CD4-positive, alpha-beta T cell (primary cell): ENCODE measurements at regions not wholly inside any gene's neighbourhood (a gene's known extent, or its start where the extent isn't known, plus 50 kb on each side); places are given as distances from the start of the nearest gene placed in this dataset.

ENCODE experiments used
- ATAC-seq: fragments of 200-7000 bp; cut with Tn5 transposase; one replicate; pipeline ENCODE4 v1.10.0; 2022; ENCODE audit warnings: mild to moderate bottlenecking; ENCODE audit not compliant: poor library complexity
- CTCF ChIA-PET: fragments of 350-600 bp; sonication (Branson Sonifier 250); formaldehyde crosslinking; loops from one replicate; lab custom pipeline; 2021; ENCODE audit warnings: antibody characterized with exemption, inconsistent platforms; lab: Charles Lee
- POLR2A ChIA-PET: fragments of 350-600 bp; sonication (Branson Sonifier 250); formaldehyde crosslinking; loops from one replicate; lab custom pipeline; 2021; ENCODE audit warnings: antibody characterized with exemption, inconsistent platforms; lab: Charles Lee
- DNase-seq, 14 experiments: peaks; one replicate each; pipeline ENCODE4 v3.0.0-alpha.2; 2013 to 2020; ENCODE audit warnings: mixed read lengths in 2 of 14
- H3K27ac ChIP-seq, 2 donors: one replicate each; pipeline versions ENCODE4 v1.5.1 to v1.7.0; 2013; ENCODE audit warnings: low read length in 2 of 2, low read depth in 1 of 2, mild to moderate bottlenecking in 1 of 2
- H3K27me3 ChIP-seq, 2 experiments: 1 replicate in 1 of 2; 2 replicates in 1 of 2; pipeline versions ENCODE4 v1.6.1 to v1.7.0; 2013; ENCODE audit warnings: low read length in 2 of 2, control low read depth in 1 of 2, mild to moderate bottlenecking in 1 of 2, moderate library complexity in 1 of 2; ENCODE audit not compliant: insufficient read depth in 2 of 2, control insufficient read depth in 1 of 2
- H3K36me3 ChIP-seq: one replicate; pipeline ENCODE4 v1.6.1; 2013; ENCODE audit warnings: low read length, control low read depth; ENCODE audit not compliant: insufficient read depth
- H3K4me1 ChIP-seq: one replicate; pipeline ENCODE4 v1.6.1; 2013; ENCODE audit warnings: low read length, control low read depth; ENCODE audit not compliant: insufficient read depth
- H3K4me3 ChIP-seq: one replicate; pipeline ENCODE4 v1.5.1; 2013; ENCODE audit warnings: mild to moderate bottlenecking, low read length, moderate library complexity
- H3K9me3 ChIP-seq, 2 experiments: 1 replicate in 1 of 2; 2 replicates in 1 of 2; pipeline versions ENCODE4 v1.6.1 to v1.7.0; 2013; ENCODE audit warnings: low read length in 2 of 2, mild to moderate bottlenecking in 2 of 2, control low read depth in 1 of 2, moderate library complexity in 1 of 2; ENCODE audit not compliant: control insufficient read depth in 1 of 2, insufficient read depth in 1 of 2
- H3K27ac Mint-ChIP-seq: one replicate; pipeline ENCODE4 v1.8.0; 2020; ENCODE audit warnings: mixed read lengths
- H3K27me3 Mint-ChIP-seq: one replicate; pipeline ENCODE4 v1.8.0; 2021; ENCODE audit warnings: mixed read lengths
- H3K36me3 Mint-ChIP-seq: one replicate; pipeline ENCODE4 v1.8.0; 2021; ENCODE audit warnings: low read depth, mixed read lengths
- H3K4me1 Mint-ChIP-seq: one replicate; pipeline ENCODE4 v1.8.0; 2021; ENCODE audit warnings: low read depth, mixed read lengths
- H3K4me3 Mint-ChIP-seq: one replicate; pipeline ENCODE4 v1.8.0; 2020; ENCODE audit warnings: mild to moderate bottlenecking, mixed read lengths
- H3K9me3 Mint-ChIP-seq: one replicate; pipeline ENCODE4 v1.8.0; 2020; ENCODE audit warnings: mixed read lengths
- intact Hi-C, 2 experiments: fragments of 100-400 bp; cut with DNase I in 1 of 2; cut with micrococcal nuclease in 1 of 2; formaldehyde crosslinking; loops; one replicate each; pipeline versions ENCODE4 v1.15.1 to v1.9.0; 2023 to 2025; cut with DNase I, micrococcal nuclease
- TF ChIP-seq, protein P1 (sequence below): fragments of 200-600 bp; IDR thresholded peaks from one replicate; pipeline ENCODE4 v1.8.0; 2022; ENCODE audit warnings: antibody characterized with exemption, mild to moderate bottlenecking

DNA sequence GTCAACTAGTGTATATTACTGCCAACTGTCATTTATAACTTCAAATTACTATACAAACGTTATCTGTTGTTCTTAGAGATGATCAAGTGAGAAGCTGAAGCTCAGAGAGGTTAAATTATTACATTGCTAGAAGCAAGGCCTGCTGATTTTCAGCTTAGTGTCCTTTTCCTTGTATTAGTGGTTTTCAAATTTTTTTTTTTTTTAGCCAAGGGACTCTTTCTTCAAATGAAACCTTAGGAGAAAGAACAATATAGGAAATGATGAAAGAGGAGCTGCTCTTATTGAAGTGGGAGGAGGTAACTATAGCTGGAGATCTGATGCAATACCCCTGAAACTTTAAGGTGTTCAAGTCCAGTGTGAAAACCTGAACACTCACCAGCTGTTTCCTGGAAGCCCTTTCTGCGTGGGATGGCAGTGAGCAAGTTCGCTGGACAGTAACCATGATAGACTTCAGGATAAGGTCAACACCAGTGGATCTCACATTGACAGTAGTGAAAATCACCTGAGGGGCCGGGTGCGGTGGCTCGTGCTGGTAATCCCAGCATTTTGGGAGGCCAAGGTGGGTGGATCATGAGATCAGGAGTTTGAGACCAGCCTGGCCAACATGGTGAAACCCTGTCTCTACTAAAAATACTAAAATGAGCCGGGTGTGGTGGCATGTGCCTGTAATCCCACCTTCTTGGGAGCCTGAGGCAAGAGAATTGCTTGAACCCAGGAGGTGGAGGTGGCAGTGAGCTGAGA lies 376.2 kb downstream of the EDEM1 start:
- Mint-ChIP-seq H3K36me3 (no peaks in the 10 kb centered on the region), H3K9me3 (no peaks in the 10 kb centered on the region), H3K4me3 (no peak overlapping the region), H3K4me1 (no peaks in the 10 kb centered on the region), H3K27me3 (no peaks in the 10 kb centered on the region), H3K27ac (no peak overlapping the region)
- TF ChIP-seq, protein P1, sequence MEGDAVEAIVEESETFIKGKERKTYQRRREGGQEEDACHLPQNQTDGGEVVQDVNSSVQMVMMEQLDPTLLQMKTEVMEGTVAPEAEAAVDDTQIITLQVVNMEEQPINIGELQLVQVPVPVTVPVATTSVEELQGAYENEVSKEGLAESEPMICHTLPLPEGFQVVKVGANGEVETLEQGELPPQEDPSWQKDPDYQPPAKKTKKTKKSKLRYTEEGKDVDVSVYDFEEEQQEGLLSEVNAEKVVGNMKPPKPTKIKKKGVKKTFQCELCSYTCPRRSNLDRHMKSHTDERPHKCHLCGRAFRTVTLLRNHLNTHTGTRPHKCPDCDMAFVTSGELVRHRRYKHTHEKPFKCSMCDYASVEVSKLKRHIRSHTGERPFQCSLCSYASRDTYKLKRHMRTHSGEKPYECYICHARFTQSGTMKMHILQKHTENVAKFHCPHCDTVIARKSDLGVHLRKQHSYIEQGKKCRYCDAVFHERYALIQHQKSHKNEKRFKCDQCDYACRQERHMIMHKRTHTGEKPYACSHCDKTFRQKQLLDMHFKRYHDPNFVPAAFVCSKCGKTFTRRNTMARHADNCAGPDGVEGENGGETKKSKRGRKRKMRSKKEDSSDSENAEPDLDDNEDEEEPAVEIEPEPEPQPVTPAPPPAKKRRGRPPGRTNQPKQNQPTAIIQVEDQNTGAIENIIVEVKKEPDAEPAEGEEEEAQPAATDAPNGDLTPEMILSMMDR = no peak
- Histone ChIP-seq H3K9me3 (peaks cover 0 to 1% of the 10 kb centered on the region in 2 experiments), H3K36me3 (no peaks in the 10 kb centered on the region), H3K27me3 (peaks cover 0 to 4% of the 10 kb centered on the region in 2 experiments), H3K4me3 (no peak overlapping the region), H3K27ac (no peak overlapping the region), H3K4me1 (no peaks in the 10 kb centered on the region)
- POLR2A ChIA-PET = no interaction called here
- CTCF ChIA-PET = interaction anchor here (0.6 kb wide), 1 partner anchor 9 kb away, joined by 4 read pairs; no protein-coding TSS in a partner anchor
- DNase-seq = no peak
- intact Hi-C loops = no loop called here
- no peak for ATAC-seq

DNA sequence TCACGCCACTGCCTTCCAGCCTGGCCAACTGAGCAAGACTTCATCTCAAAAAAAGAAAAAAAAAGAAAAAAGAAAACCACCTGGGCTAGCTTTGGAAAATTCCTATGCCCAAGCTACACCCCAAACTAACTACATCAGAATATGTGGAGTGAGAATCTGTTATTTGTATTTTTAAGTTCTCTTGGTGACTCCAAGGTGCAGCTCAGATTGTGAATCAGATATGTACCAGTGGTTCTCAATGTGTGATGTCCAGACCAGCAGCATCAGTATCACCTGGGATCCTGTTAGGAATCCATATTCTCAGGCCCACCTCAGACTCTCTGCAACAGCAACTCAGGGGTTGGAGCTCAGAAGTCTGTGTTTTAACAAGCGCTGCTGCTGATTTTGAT lies 376.8 kb downstream of the EDEM1 start:
- TF ChIP-seq, protein P1 = no peak

DNA sequence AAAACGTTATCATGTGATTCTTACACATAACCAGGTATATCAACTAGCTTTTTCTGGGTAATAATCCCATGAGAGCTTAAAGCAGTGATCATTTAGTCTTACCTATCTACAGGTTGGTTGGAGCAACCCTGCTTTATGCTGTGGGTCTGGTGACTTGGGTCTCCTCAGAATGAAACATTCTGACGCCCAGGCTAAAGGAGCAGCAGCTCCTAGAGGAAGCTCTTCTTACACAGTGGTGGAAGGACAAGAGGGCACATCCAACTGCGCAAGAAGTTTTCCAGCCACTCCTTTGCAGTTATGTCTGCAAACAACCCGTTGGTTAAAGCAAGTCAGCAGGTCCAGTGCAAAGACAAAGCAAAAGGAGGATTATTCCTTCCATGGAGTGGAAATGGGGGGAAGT lies 377.5 kb downstream of the EDEM1 start:
- Mint-ChIP-seq H3K27ac (no peak overlapping the region), H3K9me3 (no peaks in the 10 kb centered on the region), H3K4me1 (no peaks in the 10 kb centered on the region), H3K27me3 (no peaks in the 10 kb centered on the region), H3K4me3 (no peak overlapping the region), H3K36me3 (no peaks in the 10 kb centered on the region)
- TF ChIP-seq, protein P1 = no peak
- Histone ChIP-seq H3K9me3 (no peaks in the 10 kb centered on the region), H3K4me3 (no peak overlapping the region), H3K27me3 (peaks cover 0 to 4% of the 10 kb centered on the region in 2 experiments), H3K27ac (no peak overlapping the region), H3K36me3 (no peaks in the 10 kb centered on the region), H3K4me1 (no peaks in the 10 kb centered on the region)
- ChIA-PET CTCF (no interaction called here), POLR2A (no interaction called here)
- ATAC-seq (no peak), DNase-seq (no peak)
- intact Hi-C loops = no loop called here

More for the DNA sequence above, 376.8 kb downstream of the EDEM1 start:
- ATAC-seq = no peak
- Histone ChIP-seq H3K4me1 (no peaks in the 10 kb centered on the region), H3K36me3 (no peaks in the 10 kb centered on the region), H3K27ac (no peak overlapping the region), H3K27me3 (peaks cover 0 to 4% of the 10 kb centered on the region in 2 experiments), H3K9me3 (no peaks in the 10 kb centered on the region), H3K4me3 (no peak overlapping the region)
- CTCF ChIA-PET = no interaction called here
- no peaks in the 10 kb centered on the region for H3K27me3 Mint-ChIP-seq
- H3K4me3 Mint-ChIP-seq = no peak overlapping the region
- intact Hi-C loops = no loop called here
- H3K27ac Mint-ChIP-seq = no peak overlapping the region
- no peaks in the 10 kb centered on the region for H3K4me1 Mint-ChIP-seq
- POLR2A ChIA-PET = no interaction called here
- H3K9me3 Mint-ChIP-seq = no peaks in the 10 kb centered on the region
- no peak for DNase-seq
- H3K36me3 Mint-ChIP-seq = no peaks in the 10 kb centered on the region
